IMR-90 (cell line): ENCODE measurements at regions not wholly inside any gene's neighbourhood (a gene's known extent, or its start where the extent isn't known, plus 50 kb on each side); places are given as distances from the start of the nearest gene placed in this dataset.
A peak's percentile ranks its signal among the peaks of the same experiment; 100 is the strongest.

Source experiments
- ATAC-seq: fragments of 200-7000 bp; cut with Tn5 transposase; 2 replicates; pipeline ENCODE4 v1.9.1; 2020; ENCODE audit warnings: low read depth, mild to moderate bottlenecking, moderate library complexity
- BruUV-seq: library from RNA; stranded (reverse); fragments of 400-500 nt; replicated peaks from 2 replicates; lab custom pipeline; 2021; lab: Mats Ljungman, UMichigan
- CTCF ChIA-PET: fragments of 300-600 bp; formaldehyde crosslinking; extraction: SDS; loops from one replicate; lab custom pipeline; 2021; ENCODE audit warnings: antibody characterized with exemption; lab: Yijun Ruan, JAX
- POLR2A ChIA-PET: fragments of 300-600 bp; sonication (Branson Sonifier 250); formaldehyde crosslinking; loops from one replicate; lab custom pipeline; 2022; ENCODE audit warnings: antibody characterized with exemption; ENCODE audit not compliant: unreplicated experiment; lab: Charles Lee
- DNase-seq: peaks from one replicate; pipeline ENCODE4 v3.0.0; 2013
- H2AFZ ChIP-seq: replicated peaks from 2 replicates; pipeline ENCODE3; 2013; ENCODE audit warnings: low read length, mild to moderate bottlenecking; ENCODE audit not compliant: poor library complexity
- H2AK5ac ChIP-seq: 2 replicates; pipeline ENCODE4 v1.6.1; 2013; ENCODE audit warnings: low read depth, low read length, inconsistent platforms
- H2AK9ac ChIP-seq: replicated peaks from 2 replicates; pipeline ENCODE3; 2013; ENCODE audit warnings: mild to moderate bottlenecking, low read depth, low read length, moderate library complexity; ENCODE audit not compliant: poor library complexity
- H2BK120ac ChIP-seq: 2 replicates; pipeline ENCODE4 v1.6.1; 2013; ENCODE audit warnings: low read depth, low read length, inconsistent platforms
- H2BK15ac ChIP-seq: 3 replicates; pipeline ENCODE4 v1.6.1; 2013; ENCODE audit warnings: low read depth, low read length, inconsistent platforms
- H2BK20ac ChIP-seq: 2 replicates; pipeline ENCODE4 v1.6.1; 2013; ENCODE audit warnings: low read depth, mild to moderate bottlenecking, inconsistent platforms, low read length, moderate library complexity
- H2BK5ac ChIP-seq: 2 replicates; pipeline ENCODE4 v1.6.1; 2013; ENCODE audit warnings: mild to moderate bottlenecking, low read depth, low read length, inconsistent platforms; ENCODE audit not compliant: poor library complexity, severe bottlenecking
- H3K14ac ChIP-seq: replicated peaks from 2 replicates; pipeline ENCODE4 v1.6.1; 2013; ENCODE audit warnings: low read depth, low read length, inconsistent platforms
- H3K18ac ChIP-seq: 2 replicates; pipeline ENCODE4 v1.6.1; 2013; ENCODE audit warnings: low read depth, low read length, control low read depth
- H3K23ac ChIP-seq: 2 replicates; pipeline ENCODE4 v1.6.1; 2013; ENCODE audit warnings: low read depth, low read length, inconsistent platforms
- H3K27ac ChIP-seq: 2 replicates; pipeline ENCODE4 v1.5.1; 2013; ENCODE audit warnings: mild to moderate bottlenecking, control low read depth, low read length; ENCODE audit not compliant: insufficient read depth
- H3K27me3 ChIP-seq: 2 replicates; pipeline ENCODE4 v1.6.1; 2013; ENCODE audit warnings: low read length; ENCODE audit not compliant: control insufficient read depth, insufficient read depth
- H3K36me3 ChIP-seq: 2 replicates; pipeline ENCODE4 v1.6.1; 2013; ENCODE audit warnings: low read length, mixed read lengths; ENCODE audit not compliant: control insufficient read depth, insufficient read depth
- H3K4ac ChIP-seq: 2 replicates; pipeline ENCODE4 v1.6.1; 2013; ENCODE audit warnings: low read depth, low read length, inconsistent platforms
- H3K4me1 ChIP-seq: 2 replicates; pipeline ENCODE4 v1.6.1; 2013; ENCODE audit warnings: low read length, mixed read lengths; ENCODE audit not compliant: control insufficient read depth, insufficient read depth
- H3K4me2 ChIP-seq: 2 replicates; pipeline ENCODE4 v1.6.1; 2013; ENCODE audit warnings: low read depth, mild to moderate bottlenecking, control low read depth, low read length, moderate library complexity
- H3K4me3 ChIP-seq: 2 replicates; pipeline ENCODE4 v1.5.1; 2013; ENCODE audit warnings: low read depth, mild to moderate bottlenecking, control low read depth, low read length, moderate library complexity; ENCODE audit not compliant: insufficient read depth
- H3K56ac ChIP-seq: 2 replicates; pipeline ENCODE4 v1.6.1; 2013; ENCODE audit warnings: low read length, inconsistent platforms; ENCODE audit not compliant: insufficient read depth; ENCODE audit errors: extremely low read depth
- H3K79me1 ChIP-seq, 2 experiments: 2 replicates each; pipeline ENCODE4 v1.6.1; 2013; ENCODE audit warnings: low read length in 2 of 2, inconsistent platforms in 1 of 2, low read depth in 1 of 2
- H3K9ac ChIP-seq: 2 replicates; pipeline ENCODE4 v1.6.1; 2013; ENCODE audit warnings: low read depth, low read length, control low read depth
- H3K9me1 ChIP-seq: 2 replicates; pipeline ENCODE4 v1.6.1; 2013; ENCODE audit warnings: low read length, inconsistent platforms; ENCODE audit not compliant: insufficient read depth
- H3K9me3 ChIP-seq: 2 replicates; pipeline ENCODE4 v1.6.1; 2013; ENCODE audit warnings: low read length; ENCODE audit not compliant: control insufficient read depth, insufficient read depth
- H4K20me1 ChIP-seq: 2 replicates; pipeline ENCODE4 v1.6.1; 2013; ENCODE audit warnings: low read length, inconsistent platforms; ENCODE audit not compliant: insufficient read depth
- H4K5ac ChIP-seq: 2 replicates; pipeline ENCODE4 v1.6.1; 2013; ENCODE audit warnings: mild to moderate bottlenecking, low read depth, low read length, control low read depth
- H4K8ac ChIP-seq, 2 experiments: 2 replicates each; pipeline ENCODE4 v1.6.1; 2013; ENCODE audit warnings: low read depth in 2 of 2, low read length in 2 of 2, control low read depth in 1 of 2, inconsistent platforms in 1 of 2
- H4K91ac ChIP-seq: 2 replicates; pipeline ENCODE4 v1.6.1; 2013; ENCODE audit warnings: low read depth, low read length, inconsistent platforms; ENCODE audit not compliant: insufficient read depth
- MAFK ChIP-seq: IDR thresholded peaks from 2 replicates; pipeline ENCODE4 v1.6.1; 2012; ENCODE audit warnings: low read depth, low read length, improper control_type of control experiment
- NFE2L2 ChIP-seq: fragments of 150-350 bp; IDR thresholded peaks from 2 replicates; pipeline ENCODE4 v1.6.1; 2016; ENCODE audit warnings: low read depth, mild to moderate bottlenecking, low read length
- dilution Hi-C: fragments of 300-500 bp; cut with HindIII; formaldehyde crosslinking; loops from one replicate; pipeline ENCODE4 v1.14.3; 2018; ENCODE audit warnings: low sequenced_read_pairs; ENCODE audit not compliant: unreplicated experiment
- in situ Hi-C: fragments of 300-500 bp; cut with MboI; formaldehyde crosslinking; loops from 3 replicates; pipeline ENCODE4 v1.14.3; 2019; ENCODE audit warnings: low sequenced_read_pairs, inconsistent platforms, mixed read lengths
- intact Hi-C: fragments of 100-400 bp; cut with micrococcal nuclease; formaldehyde crosslinking; loops from 2 replicates; pipeline ENCODE4 v1.10.0; 2022

DNA sequence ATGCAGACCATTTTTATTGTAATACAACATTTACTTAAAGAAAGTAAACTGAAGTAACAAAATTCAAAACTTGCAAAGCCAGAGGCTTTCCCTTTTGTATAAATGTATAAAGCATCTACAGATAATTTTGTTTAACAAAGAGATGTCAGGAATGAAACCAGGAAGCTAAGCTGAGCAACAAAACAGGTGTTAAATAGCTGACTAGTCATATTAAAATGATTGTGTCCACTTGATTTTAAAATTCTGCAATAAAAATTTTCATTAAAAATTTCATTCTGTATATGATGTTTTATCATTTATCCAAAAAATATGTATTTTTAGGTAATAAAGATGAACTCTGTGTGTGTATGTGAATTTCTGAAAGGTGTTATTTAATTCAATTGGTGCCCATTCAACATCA, 72.0 kb upstream of the TRAM1L1 start:
- Histone ChIP-seq H3K4me1 (no peaks in the 10 kb centered on the region), H3K56ac (no peak overlapping the region), H4K8ac (no peak overlapping the region), H2AFZ (no peak overlapping the region), H4K20me1 (no peaks in the 10 kb centered on the region), H2BK15ac (no peak overlapping the region), H2AK9ac (no peak overlapping the region), H4K91ac (no peak overlapping the region), H3K23ac (no peak overlapping the region), H2BK20ac (no peak overlapping the region), H3K4me2 (no peak overlapping the region), H3K14ac (no peak overlapping the region), H2BK5ac (no peak overlapping the region), H3K18ac (no peak overlapping the region), H2BK120ac (no peak overlapping the region), H3K4ac (no peak overlapping the region), H3K36me3 (no peaks in the 10 kb centered on the region), H3K9ac (no peak overlapping the region), H3K9me3 (no peaks in the 10 kb centered on the region), H3K27ac (no peak overlapping the region), H3K4me3 (no peak overlapping the region), H3K27me3 (no peaks in the 10 kb centered on the region), H3K9me1 (no peaks in the 10 kb centered on the region), H4K5ac (no peak overlapping the region), H2AK5ac (no peak overlapping the region), H3K79me1 (no peaks in the 10 kb centered on the region)
- ChIA-PET CTCF (no interaction called here), POLR2A (interaction anchor here (0.6 kb wide), 1 partner anchor 653 kb away, joined by 6 read pairs; no protein-coding TSS in a partner anchor)
- BruUV-seq, result no TSS peak
- dilution Hi-C loops (no loop called here), in situ Hi-C loops (no loop called here), intact Hi-C loops (no loop called here)
- ATAC-seq, result no peak
- no peak for DNase-seq
- TF ChIP-seq NFE2L2 (no peak), MAFK (peak; percentile 24; the same call in 1 of the 2 replicates)
